Natural killer cell (primary cell): ENCODE measurements at regions not wholly inside any gene's neighbourhood (a gene's known extent, or its start where the extent isn't known, plus 50 kb on each side); places are given as distances from the start of the nearest gene placed in this dataset.

Experiments used
- ATAC-seq, 3 donors: fragments of 150-1000 bp in 2 of 3; fragments of 200-7000 bp in 1 of 3; cut with Tn5 transposase; 1 replicate in 1 of 3; 2 replicates in 2 of 3; pipeline ENCODE4 v1.10.0; 2021; ENCODE audit warnings: mild to moderate bottlenecking in 2 of 3, moderate library complexity in 2 of 3
- DNase-seq, 2 donors: peaks; one replicate each; pipeline versions ENCODE4 v3.0.0 to v3.0.0-alpha.2; 2013 to 2021; ENCODE audit warnings: mixed read lengths in 1 of 2
- H3K27ac ChIP-seq: one replicate; pipeline ENCODE4 v1.5.1; 2013; ENCODE audit warnings: mild to moderate bottlenecking, low read length
- H3K27me3 ChIP-seq: one replicate; pipeline ENCODE4 v1.6.1; 2013; ENCODE audit warnings: low read length; ENCODE audit not compliant: control insufficient read depth, insufficient read depth
- H3K36me3 ChIP-seq: one replicate; pipeline ENCODE4 v1.6.1; 2013; ENCODE audit warnings: low read length; ENCODE audit not compliant: control insufficient read depth, insufficient read depth
- H3K4me1 ChIP-seq: one replicate; pipeline ENCODE4 v1.6.1; 2013; ENCODE audit warnings: low read length; ENCODE audit not compliant: control insufficient read depth, insufficient read depth
- H3K4me3 ChIP-seq: one replicate; pipeline ENCODE4 v1.5.1; 2013; ENCODE audit warnings: low read length
- H3K9me3 ChIP-seq: one replicate; pipeline ENCODE4 v1.6.1; 2013; ENCODE audit warnings: low read length; ENCODE audit not compliant: control insufficient read depth, insufficient read depth
- H3K27ac Mint-ChIP-seq, 2 donors: one replicate each; pipeline ENCODE4 v1.8.0; 2022; ENCODE audit warnings: mild to moderate bottlenecking in 2 of 2, mixed read lengths in 2 of 2, moderate library complexity in 1 of 2
- H3K27me3 Mint-ChIP-seq, 2 donors: one replicate each; pipeline ENCODE4 v1.8.0; 2022; ENCODE audit warnings: low read depth in 2 of 2, mixed read lengths in 2 of 2
- H3K36me3 Mint-ChIP-seq: one replicate; pipeline ENCODE4 v1.8.0; 2022; ENCODE audit warnings: mixed read lengths
- H3K4me1 Mint-ChIP-seq, 2 donors: one replicate each; pipeline ENCODE4 v1.8.0; 2022; ENCODE audit warnings: mixed read lengths in 2 of 2
- H3K4me3 Mint-ChIP-seq: one replicate; pipeline ENCODE4 v1.8.0; 2022; ENCODE audit warnings: mild to moderate bottlenecking, moderate library complexity, mixed read lengths
- H3K9me3 Mint-ChIP-seq, 2 donors: one replicate each; pipeline ENCODE4 v1.8.0; 2022; ENCODE audit warnings: mixed read lengths in 2 of 2
- CTCF ChIP-seq: fragments of 200-600 bp; IDR thresholded peaks from one replicate; pipeline ENCODE4 v1.8.0; 2022; ENCODE audit warnings: antibody characterized with exemption
- WGBS: methylation state at CpG from one replicate; pipeline ENCODE4 v1.1.7; 2013; ENCODE audit warnings: missing lambda C conversion rate; ENCODE audit not compliant: insufficient coverage; 5-methylcytosine and 5-hydroxymethylcytosine counted together
- intact Hi-C: fragments of 100-400 bp; cut with micrococcal nuclease; formaldehyde crosslinking; loops from one replicate; pipeline ENCODE4 v1.14.2; 2022

- WGBS, result 20% methylated on average over 4 of the region's 5 CpGs
- TF ChIP-seq CTCF, result no peak
- H3K4me1 Mint-ChIP-seq, result no peaks in the 10 kb centered on the region
- H3K4me1 ChIP-seq, result no peaks in the 10 kb centered on the region
- ATAC-seq, result no peak
- H3K27me3 Mint-ChIP-seq, result peaks cover 10% of the 10 kb centered on the region in 2 donors
- no peaks in the 10 kb centered on the region for H3K9me3 ChIP-seq
- H3K36me3 ChIP-seq, result no peaks in the 10 kb centered on the region
- no peaks in the 10 kb centered on the region for H3K36me3 Mint-ChIP-seq
- H3K27ac Mint-ChIP-seq, result no peak overlapping the region
- H3K4me3 ChIP-seq, result no peak overlapping the region
- no peaks in the 10 kb centered on the region for H3K27me3 ChIP-seq
- H3K4me3 Mint-ChIP-seq, result no peak overlapping the region
- H3K27ac ChIP-seq, result no peak overlapping the region
- intact Hi-C loops, result no loop called here
- H3K9me3 Mint-ChIP-seq, result peaks cover 0 to 3% of the 10 kb centered on the region in 2 donors
- DNase-seq, result no peak
Measured at GRCh38 chr6:47147175-47147727, 105.1 kb upstream of the ADGRF1 start.

- ATAC-seq, result no peak
- intact Hi-C loops, result no loop called here
- H3K27ac ChIP-seq, result no peak overlapping the region
- no peak overlapping the region for H3K4me3 Mint-ChIP-seq
- H3K4me1 Mint-ChIP-seq, result no peaks in the 10 kb centered on the region
- no peaks in the 10 kb centered on the region for H3K9me3 ChIP-seq
- no peak overlapping the region for H3K4me3 ChIP-seq
- H3K4me1 ChIP-seq, result no peaks in the 10 kb centered on the region
- 50% methylated on average over 1 of the region's 2 CpGs for WGBS
- no peak for TF ChIP-seq CTCF
- no peak overlapping the region for H3K27ac Mint-ChIP-seq
- no peak for DNase-seq
- no peaks in the 10 kb centered on the region for H3K27me3 ChIP-seq
- peaks cover 10% of the 10 kb centered on the region in 2 donors for H3K27me3 Mint-ChIP-seq
- no peaks in the 10 kb centered on the region for H3K36me3 ChIP-seq
- H3K36me3 Mint-ChIP-seq, result no peaks in the 10 kb centered on the region
- peaks cover 0 to 3% of the 10 kb centered on the region in 2 donors for H3K9me3 Mint-ChIP-seq
Measured at GRCh38 chr6:47146431-47147174, 104.5 kb upstream of the ADGRF1 start.

- Histone ChIP-seq H3K36me3 (no peaks in the 10 kb centered on the region), H3K27me3 (no peaks in the 10 kb centered on the region), H3K27ac (no peak overlapping the region), H3K9me3 (no peaks in the 10 kb centered on the region), H3K4me1 (no peaks in the 10 kb centered on the region), H3K4me3 (no peak overlapping the region)
- Mint-ChIP-seq H3K36me3 (no peaks in the 10 kb centered on the region), H3K9me3 (peaks cover 0 to 3% of the 10 kb centered on the region in 2 donors), H3K4me1 (no peaks in the 10 kb centered on the region), H3K27me3 (peaks cover 10% of the 10 kb centered on the region in 2 donors), H3K4me3 (no peak overlapping the region), H3K27ac (no peak overlapping the region)
- TF ChIP-seq CTCF, result no peak
- DNase-seq (no peak), ATAC-seq (no peak)
- intact Hi-C loops, result no loop called here
Measured at GRCh38 chr6:47145212-47145611, 103.1 kb upstream of the ADGRF1 start.

GRCh38 chr6:47144306-47144705 lies 102.2 kb upstream of the ADGRF1 start:
- Mint-ChIP-seq H3K27ac (no peak overlapping the region), H3K9me3 (peaks cover 0 to 3% of the 10 kb centered on the region in 2 donors), H3K4me3 (no peak overlapping the region), H3K4me1 (no peaks in the 10 kb centered on the region), H3K27me3 (peaks cover 2 to 7% of the 10 kb centered on the region in 2 donors), H3K36me3 (no peaks in the 10 kb centered on the region)
- Histone ChIP-seq H3K36me3 (no peaks in the 10 kb centered on the region), H3K9me3 (no peaks in the 10 kb centered on the region), H3K4me1 (no peaks in the 10 kb centered on the region), H3K27me3 (no peaks in the 10 kb centered on the region), H3K4me3 (no peak overlapping the region), H3K27ac (no peak overlapping the region)
- ATAC-seq (no peak), DNase-seq (no peak)
- no peak for TF ChIP-seq CTCF
- 80% methylated on average over 3 of the region's 4 CpGs for WGBS
- intact Hi-C loops, result no loop called here
